HG03066 (cell line): ENCODE measurements at regions not wholly inside any gene's neighbourhood (a gene's known extent, or its start where the extent isn't known, plus 50 kb on each side); places are given as distances from the start of the nearest gene placed in this dataset.
A peak's percentile ranks its signal among the peaks of the same experiment; 100 is the strongest.

Experiments
- ATAC-seq: cut with Tn5 transposase; IDR thresholded peaks from one replicate; pipeline ENCODE4 v1.9.1; 2021; ENCODE audit warnings: low read depth; ENCODE audit not compliant: unreplicated experiment

- no peak for ATAC-seq
Measured at GRCh38 chr18:51884039-51884438, 456.0 kb upstream of the DCC start.

GRCh38 chr18:51890762-51891161, 449.2 kb upstream of the DCC start:
- ATAC-seq: no peak

- no peak for ATAC-seq
Measured at GRCh38 chr18:51891876-51892275, 448.1 kb upstream of the DCC start.

- no peak for ATAC-seq
Measured at GRCh38 chr18:51897884-51898283, 442.1 kb upstream of the DCC start.

GRCh38 chr18:51907687-51908597, 432.1 kb upstream of the DCC start:
- ATAC-seq: no peak

- ATAC-seq: no peak
Measured at GRCh38 chr18:51908598-51908944, 431.4 kb upstream of the DCC start.

GRCh38 chr18:51911584-51911983, 428.4 kb upstream of the DCC start:
- ATAC-seq: no peak

- no peak for ATAC-seq
Measured at GRCh38 chr18:51912381-51912780, 427.6 kb upstream of the DCC start.

- ATAC-seq: no peak
Measured at GRCh38 chr18:51915176-51915575, 424.8 kb upstream of the DCC start.

- ATAC-seq: no peak
Measured at GRCh38 chr18:51921862-51922261, 418.1 kb upstream of the DCC start.

- no peak for ATAC-seq
Measured at GRCh38 chr18:51933903-51934302, 406.1 kb upstream of the DCC start.

GRCh38 chr18:51936115-51936514, 403.9 kb upstream of the DCC start:
- ATAC-seq: no peak

- ATAC-seq: no peak
Measured at GRCh38 chr18:51941999-51942398, 398.0 kb upstream of the DCC start.

GRCh38 chr18:51943281-51943680, 396.7 kb upstream of the DCC start:
- no peak for ATAC-seq

- ATAC-seq: no peak
Measured at GRCh38 chr18:51946946-51947345, 393.1 kb upstream of the DCC start.

GRCh38 chr18:51952844-51953243, 387.2 kb upstream of the DCC start:
- no peak for ATAC-seq

- ATAC-seq: peak; percentile 76
Measured at GRCh38 chr18:51953521-51953920, 386.5 kb upstream of the DCC start.

- ATAC-seq: no peak
Measured at GRCh38 chr18:51955136-51955535, 384.9 kb upstream of the DCC start.

- ATAC-seq: no peak
Measured at GRCh38 chr18:51957001-51957400, 383.0 kb upstream of the DCC start.

- no peak for ATAC-seq
Measured at GRCh38 chr18:51980101-51980500, 359.9 kb upstream of the DCC start.

GRCh38 chr18:51988277-51988676, 351.7 kb upstream of the DCC start:
- no peak for ATAC-seq

GRCh38 chr18:51997129-51997528, 342.9 kb upstream of the DCC start:
- ATAC-seq: no peak

GRCh38 chr18:51998066-51998465, 341.9 kb upstream of the DCC start:
- no peak for ATAC-seq
